Ovary (tissue), 3 donors: ENCODE measurements at regions not wholly inside any gene's neighbourhood (a gene's known extent, or its start where the extent isn't known, plus 50 kb on each side); places are given as distances from the start of the nearest gene placed in this dataset.

Experiments
- CTCF ChIP-seq, 3 donors: fragments of 450-650 bp in 2 of 3; fragments of 200-600 bp in 1 of 3; IDR thresholded peaks; one replicate each; pipeline versions ENCODE4 v1.5.1 to v1.8.0; 2016 to 2022; ENCODE audit warnings: antibody characterized with exemption in 3 of 3, mild to moderate bottlenecking in 1 of 3
- EP300 ChIP-seq: sonication (generic); formaldehyde crosslinking; IDR thresholded peaks from one replicate; pipeline ENCODE4 v1.6.1; 2017; ENCODE audit warnings: antibody characterized with exemption
- donor health status: DM: no; HTN: no; CAD: no.

GRCh38 chr7:126179916-126180315, 1072.8 kb downstream of the GRM8 start:
- no peak for TF ChIP-seq CTCF (IDR thresholded peaks at IDR 0.05)
- TF ChIP-seq EP300, result no peak
